AG10803 (cell line): ENCODE measurements at regions not wholly inside any gene's neighbourhood (a gene's known extent, or its start where the extent isn't known, plus 50 kb on each side); places are given as distances from the start of the nearest gene placed in this dataset.

Experiments used
- DNase-seq: peaks from one replicate; pipeline ENCODE4 v3.0.0; 2010; ENCODE audit warnings: low read depth
- H3K4me3 ChIP-seq: 2 replicates; pipeline ENCODE4 v1.5.1; 2011; ENCODE audit warnings: mild to moderate bottlenecking, low read length, control low read depth
- CTCF ChIP-seq: conservative IDR thresholded peaks from 2 replicates; pipeline ENCODE4 v1.5.1; 2011; ENCODE audit warnings: mild to moderate bottlenecking, low read length, control low read depth, inconsistent platforms

- no peak for TF ChIP-seq CTCF
- DNase-seq: no peak
- H3K4me3 ChIP-seq: no peak overlapping the region
These were observed 206.2 kb downstream of the VAPA start for GRCh38 chr18:10119991-10120390.

GRCh38 chr18:10120622-10121021, 206.8 kb downstream of the VAPA start:
- DNase-seq: no peak
- no peak overlapping the region for H3K4me3 ChIP-seq
- no peak for TF ChIP-seq CTCF

GRCh38 chr18:10121028-10121427, 207.2 kb downstream of the VAPA start:
- no peak for TF ChIP-seq CTCF
- DNase-seq: no peak
- H3K4me3 ChIP-seq: no peak overlapping the region

DNA sequence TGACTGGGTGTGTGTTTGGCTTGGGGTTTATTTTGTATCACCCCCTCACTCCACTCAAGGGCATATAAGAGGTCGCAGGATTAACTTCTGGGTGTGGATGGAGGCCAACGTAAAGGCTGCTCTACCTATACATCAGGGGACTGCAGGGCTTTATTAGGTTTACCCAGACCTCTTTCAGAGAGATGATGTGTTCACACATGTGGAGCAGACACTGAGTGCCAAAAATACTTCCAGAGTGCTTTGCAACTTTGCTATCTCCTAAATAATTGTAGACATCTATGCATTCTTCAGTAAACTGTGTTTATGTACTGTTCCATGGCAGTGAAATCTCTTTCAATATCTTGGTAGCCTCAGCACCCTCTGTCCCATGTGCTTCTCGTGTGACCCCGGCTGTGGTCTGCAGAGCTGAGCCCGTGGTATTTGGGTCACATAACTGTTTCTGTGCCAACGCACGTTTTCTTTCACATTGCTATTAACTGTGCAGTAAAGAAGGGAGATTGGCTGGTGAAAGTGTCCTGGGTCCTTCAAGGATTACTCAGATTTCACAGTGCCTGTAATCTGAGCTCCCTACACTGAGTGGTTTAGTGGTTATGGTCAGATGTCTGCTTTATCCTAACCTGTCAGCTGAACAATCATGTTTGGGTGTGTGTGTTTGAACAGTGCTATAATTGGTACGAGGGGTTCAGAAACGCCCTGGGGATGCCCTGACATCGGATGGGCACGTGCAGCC, 208.1 kb downstream of the VAPA start:
- TF ChIP-seq CTCF: no peak
- H3K4me3 ChIP-seq: no peak overlapping the region
- peak; percentile 97 for DNase-seq

- no peak overlapping the region for H3K4me3 ChIP-seq
- TF ChIP-seq CTCF: no peak
- DNase-seq: no peak
These were observed 209.5 kb downstream of the VAPA start for GRCh38 chr18:10122988-10123950.

DNA sequence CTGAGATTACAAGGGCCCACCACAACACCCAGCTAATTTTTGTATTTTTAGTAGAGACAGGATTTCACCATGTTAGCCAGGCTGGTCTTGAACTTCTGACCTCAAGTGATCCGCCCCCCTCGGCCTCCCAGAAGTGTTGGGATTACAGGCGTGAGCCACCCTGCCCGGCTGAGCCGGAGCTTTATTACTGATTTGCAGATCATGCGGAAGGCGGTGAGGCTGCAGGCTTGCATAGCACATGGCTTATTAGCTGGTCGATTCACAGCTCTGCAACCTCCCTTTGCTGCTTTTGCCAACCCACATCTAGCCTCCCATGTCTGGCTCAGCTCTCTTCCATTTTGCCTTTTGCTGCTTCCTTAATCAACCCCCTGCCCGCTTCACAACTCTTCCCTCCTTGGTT, 210.3 kb downstream of the VAPA start:
- no peak for DNase-seq
- no peak overlapping the region for H3K4me3 ChIP-seq
- no peak for TF ChIP-seq CTCF
